Mucosa of gallbladder (tissue), 1 donor: ENCODE measurements at regions not wholly inside any gene's neighbourhood (a gene's known extent, or its start where the extent isn't known, plus 50 kb on each side); places are given as distances from the start of the nearest gene placed in this dataset.
"Not testable (repeated sequence)": the region's sequence is repeated elsewhere in the genome, so short reads cannot be mapped to it uniquely, and the experiment has no call there.

ENCODE experiments used
- DNase-seq: peaks from one replicate; pipeline ENCODE4 v3.0.0-alpha.2; 2020; ENCODE audit warnings: low spot score
- donor health status: DM: no; HTN: no; CAD: no.

- DNase-seq, result no peak
Observed at GRCh38 chr3:5476403-5476802, 288.9 kb downstream of the EDEM1 start.

GRCh38 chr3:5479229-5479799 lies 291.8 kb downstream of the EDEM1 start:
- peak; percentile 36 for DNase-seq

GRCh38 chr3:5480190-5480589 lies 292.7 kb downstream of the EDEM1 start:
- no peak for DNase-seq

- DNase-seq, result no peak
Observed at GRCh38 chr3:5485427-5485826, 297.9 kb downstream of the EDEM1 start.

- DNase-seq, result no peak
Observed at GRCh38 chr3:5488771-5489170, 301.3 kb downstream of the EDEM1 start.

GRCh38 chr3:5489536-5489935 lies 302.0 kb downstream of the EDEM1 start:
- peak; percentile 30 for DNase-seq

GRCh38 chr3:5494905-5495519 lies 307.5 kb downstream of the EDEM1 start:
- DNase-seq, result no peak

- DNase-seq, result no peak
Observed at GRCh38 chr3:5497497-5497896, 310.0 kb downstream of the EDEM1 start.

GRCh38 chr3:5498981-5499380 lies 311.5 kb downstream of the EDEM1 start:
- DNase-seq, result no peak

- no peak for DNase-seq
Observed at GRCh38 chr3:5499404-5499803, 311.9 kb downstream of the EDEM1 start.

GRCh38 chr3:5503136-5503535 lies 315.6 kb downstream of the EDEM1 start:
- no peak for DNase-seq

- peak; percentile 51 for DNase-seq
Observed at GRCh38 chr3:5504135-5504534, 316.6 kb downstream of the EDEM1 start.

- no peak for DNase-seq
Observed at GRCh38 chr3:5505163-5505562, 317.7 kb downstream of the EDEM1 start.

- DNase-seq, result no peak
Observed at GRCh38 chr3:5505997-5506396, 318.5 kb downstream of the EDEM1 start.

GRCh38 chr3:5508860-5509259 lies 321.4 kb downstream of the EDEM1 start:
- not testable (repeated sequence) for DNase-seq

GRCh38 chr3:5510300-5510699 lies 322.8 kb downstream of the EDEM1 start:
- DNase-seq, result no peak

- no peak for DNase-seq
Observed at GRCh38 chr3:5517921-5518320, 330.4 kb downstream of the EDEM1 start.

GRCh38 chr3:5520237-5520636 lies 332.7 kb downstream of the EDEM1 start:
- no peak for DNase-seq

- no peak for DNase-seq
Observed at GRCh38 chr3:5523125-5523524, 335.6 kb downstream of the EDEM1 start.

- no peak for DNase-seq
Observed at GRCh38 chr3:5531039-5531438, 343.5 kb downstream of the EDEM1 start.

- DNase-seq, result no peak
Observed at GRCh38 chr3:5531741-5532290, 344.3 kb downstream of the EDEM1 start.

- DNase-seq, result no peak
Observed at GRCh38 chr3:5540532-5540931, 353.0 kb downstream of the EDEM1 start.

- DNase-seq, result no peak
Observed at GRCh38 chr3:5542472-5542871, 355.0 kb downstream of the EDEM1 start.

GRCh38 chr3:5543047-5543446 lies 355.5 kb downstream of the EDEM1 start:
- no peak for DNase-seq
